ENCODE measurements at regions not wholly inside any gene's neighbourhood (a gene's known extent, or its start where the extent isn't known, plus 50 kb on each side); places are given as distances from the start of the nearest gene placed in this dataset.
"Not testable (repeated sequence)": the region's sequence is repeated elsewhere in the genome, so short reads cannot be mapped to it uniquely, and the experiment has no call there.

- FAIRE-seq = no peak
- CTCF ChIA-PET = interaction anchor here (0.8 kb wide), 1 partner anchor 10 kb away, joined by 3 read pairs; no protein-coding TSS in a partner anchor
- TF ChIP-seq NPAS2 (CRISPR knock-in tag; IDR thresholded peaks at IDR 0.05; ENCODE audit: borderline replicate concordance) (no peak), JUN (IDR thresholded peaks at IDR 0.05) (no peak), TP53 (CRISPR knock-in tag; IDR thresholded peaks at IDR 0.05) (no peak), KDM5A (IDR thresholded peaks at IDR 0.05) (no peak), CBX2 (IDR thresholded peaks at IDR 0.05; ENCODE audit: borderline replicate concordance, low read depth) (no peak)
These were observed 467.8 kb upstream of the UBE2E2 start for GRCh38 chr3:22735373-22735772.

GRCh38 chr3:22743386-22743785 is 459.7 kb upstream of the UBE2E2 start:
- peak overlapping the region in 1 of 2 experiments; percentile 68; a peak in 2 of 6 replicates for H3K27ac ChIP-seq
- H3K4me3 ChIP-seq = peak overlapping the region; percentile 47
- H3K4me1 ChIP-seq; DNase-seq (ENCODE audit: low read depth in 1 of 2, low spot score in 1 of 2); POLR2A ChIA-PET; CTCF ChIA-PET; H3K9me3 ChIP-seq; ATAC-seq; FAIRE-seq: not testable (repeated sequence)
- H3K4me2 ChIP-seq = peak overlapping the region; percentile 60
- WGBS (ENCODE audit: missing lambda C conversion rate) = 8% methylated on average over 6 of the region's 22 CpGs

More at GRCh38 chr3:22735373-22735772, 467.8 kb upstream of the UBE2E2 start:
- no peaks in the 10 kb centered on the region for H3K4me1 ChIP-seq
- H3K9me3 ChIP-seq = no peaks in the 10 kb centered on the region
- ATAC-seq (no peak), DNase-seq (ENCODE audit: low read depth in 1 of 2, low spot score in 1 of 2) (no peak)
- H3K27ac ChIP-seq = no peak overlapping the region
- no peak overlapping the region for H3K4me2 ChIP-seq
- H3K4me3 ChIP-seq = no peak overlapping the region
- POLR2A ChIA-PET = no interaction called here

DNA sequence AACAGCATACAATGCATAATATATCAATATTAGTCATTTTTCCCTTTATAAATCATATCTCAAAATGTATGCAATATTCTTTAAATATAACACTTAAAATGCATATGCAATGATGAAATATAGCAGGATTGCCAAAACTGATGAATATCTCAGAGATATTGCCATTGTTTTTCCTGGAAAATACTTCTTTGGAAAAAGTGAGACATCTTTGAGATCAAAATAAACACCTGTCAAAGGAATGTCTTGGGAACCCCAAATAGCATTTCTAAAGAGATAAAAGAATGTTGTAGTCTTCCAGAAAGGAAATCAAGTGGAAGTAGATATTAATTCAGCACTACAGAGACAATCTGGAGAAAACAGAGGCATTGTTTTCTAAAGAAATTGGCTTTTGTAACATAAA is 457.8 kb upstream of the UBE2E2 start:
- CTCF ChIA-PET = no interaction called here
- H3K9me3 ChIP-seq = no peaks in the 10 kb centered on the region
- no peak overlapping the region for H3K4me3 ChIP-seq
- no peak overlapping the region for H3K27ac ChIP-seq
- DNase-seq (ENCODE audit: low read depth in 1 of 2, low spot score in 1 of 2) (no peak), FAIRE-seq (no peak), ATAC-seq (no peak)
- POLR2A ChIA-PET = no interaction called here
- TF ChIP-seq RARB (CRISPR knock-in tag; IDR thresholded peaks at IDR 0.05) = no peak
- TF ChIP-seq ZNF302 (CRISPR knock-in tag; IDR thresholded peaks at IDR 0.05) = no peak
- TF ChIP-seq, protein P1, sequence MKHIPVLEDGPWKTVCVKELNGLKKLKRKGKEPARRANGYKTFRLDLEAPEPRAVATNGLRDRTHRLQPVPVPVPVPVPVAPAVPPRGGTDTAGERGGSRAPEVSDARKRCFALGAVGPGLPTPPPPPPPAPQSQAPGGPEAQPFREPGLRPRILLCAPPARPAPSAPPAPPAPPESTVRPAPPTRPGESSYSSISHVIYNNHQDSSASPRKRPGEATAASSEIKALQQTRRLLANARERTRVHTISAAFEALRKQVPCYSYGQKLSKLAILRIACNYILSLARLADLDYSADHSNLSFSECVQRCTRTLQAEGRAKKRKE (CRISPR knock-in tag; IDR thresholded peaks at IDR 0.05; ENCODE audit: low read depth) = no peak
- TF ChIP-seq POLR2A (IDR thresholded peaks at IDR 0.05; ENCODE audit: low read length) = no peak
- no peak for TF ChIP-seq RNF2 (IDR thresholded peaks at IDR 0.05; ENCODE audit: borderline replicate concordance, low read depth)
- no peak for TF ChIP-seq FOSL2 (IDR thresholded peaks at IDR 0.05)
- TF ChIP-seq FOSL2 (CRISPR knock-in tag; IDR thresholded peaks at IDR 0.05) = no peak
- no peak for TF ChIP-seq REST (IDR thresholded peaks at IDR 0.05)
- no peak for TF ChIP-seq HOXA7 (CRISPR knock-in tag; IDR thresholded peaks at IDR 0.05)
- no peak for TF ChIP-seq EHMT2 (IDR thresholded peaks at IDR 0.05; ENCODE audit: low read depth)
- no peak for TF ChIP-seq FOXS1 (CRISPR knock-in tag; IDR thresholded peaks at IDR 0.05)
- no peaks in the 10 kb centered on the region for H3K4me1 ChIP-seq
- no peak overlapping the region for H3K4me2 ChIP-seq

DNA sequence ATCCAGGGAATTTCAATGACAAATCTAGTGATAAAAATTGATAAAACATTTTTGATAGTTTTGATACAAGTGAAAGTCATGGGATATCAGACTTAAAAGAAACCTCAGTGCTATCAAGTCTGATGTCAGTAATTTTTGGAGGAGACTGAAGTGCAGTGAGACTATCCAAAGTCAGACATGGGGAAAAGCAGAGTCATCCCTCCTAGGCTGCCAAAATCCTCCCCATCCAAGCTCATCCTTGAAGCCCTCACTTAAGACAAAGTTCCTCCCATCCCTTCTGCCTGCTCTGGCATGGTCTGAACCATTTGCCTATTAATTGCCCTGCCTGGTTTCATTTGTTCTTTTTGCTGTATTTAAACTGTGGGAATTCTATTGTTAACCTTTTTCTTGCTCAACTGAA is 456.9 kb upstream of the UBE2E2 start:
- CTCF ChIA-PET = no interaction called here
- FAIRE-seq = no peak
- Histone ChIP-seq H3K4me3 (no peak overlapping the region), H3K4me1 (no peaks in the 10 kb centered on the region), H3K9me3 (no peaks in the 10 kb centered on the region), H3K4me2 (no peak overlapping the region), H3K27ac (no peak overlapping the region)
- TF ChIP-seq, protein P2, sequence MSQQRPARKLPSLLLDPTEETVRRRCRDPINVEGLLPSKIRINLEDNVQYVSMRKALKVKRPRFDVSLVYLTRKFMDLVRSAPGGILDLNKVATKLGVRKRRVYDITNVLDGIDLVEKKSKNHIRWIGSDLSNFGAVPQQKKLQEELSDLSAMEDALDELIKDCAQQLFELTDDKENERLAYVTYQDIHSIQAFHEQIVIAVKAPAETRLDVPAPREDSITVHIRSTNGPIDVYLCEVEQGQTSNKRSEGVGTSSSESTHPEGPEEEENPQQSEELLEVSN (IDR thresholded peaks at IDR 0.05; ENCODE audit: borderline replicate concordance, low read depth) = no peak
- no peak for ATAC-seq
- no peak for DNase-seq (ENCODE audit: low read depth in 1 of 2, low spot score in 1 of 2)
- POLR2A ChIA-PET = no interaction called here
